ENCODE measurements at regions not wholly inside any gene's neighbourhood (a gene's known extent, or its start where the extent isn't known, plus 50 kb on each side); places are given as distances from the start of the nearest gene placed in this dataset.

- TF ChIP-seq POLR2A (IDR thresholded peaks at IDR 0.05), result no peak
- TF ChIP-seq, protein P1, sequence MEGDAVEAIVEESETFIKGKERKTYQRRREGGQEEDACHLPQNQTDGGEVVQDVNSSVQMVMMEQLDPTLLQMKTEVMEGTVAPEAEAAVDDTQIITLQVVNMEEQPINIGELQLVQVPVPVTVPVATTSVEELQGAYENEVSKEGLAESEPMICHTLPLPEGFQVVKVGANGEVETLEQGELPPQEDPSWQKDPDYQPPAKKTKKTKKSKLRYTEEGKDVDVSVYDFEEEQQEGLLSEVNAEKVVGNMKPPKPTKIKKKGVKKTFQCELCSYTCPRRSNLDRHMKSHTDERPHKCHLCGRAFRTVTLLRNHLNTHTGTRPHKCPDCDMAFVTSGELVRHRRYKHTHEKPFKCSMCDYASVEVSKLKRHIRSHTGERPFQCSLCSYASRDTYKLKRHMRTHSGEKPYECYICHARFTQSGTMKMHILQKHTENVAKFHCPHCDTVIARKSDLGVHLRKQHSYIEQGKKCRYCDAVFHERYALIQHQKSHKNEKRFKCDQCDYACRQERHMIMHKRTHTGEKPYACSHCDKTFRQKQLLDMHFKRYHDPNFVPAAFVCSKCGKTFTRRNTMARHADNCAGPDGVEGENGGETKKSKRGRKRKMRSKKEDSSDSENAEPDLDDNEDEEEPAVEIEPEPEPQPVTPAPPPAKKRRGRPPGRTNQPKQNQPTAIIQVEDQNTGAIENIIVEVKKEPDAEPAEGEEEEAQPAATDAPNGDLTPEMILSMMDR (IDR thresholded peaks at IDR 0.05), result no peak
- H3K4me3 ChIP-seq (ENCODE audit: low read depth, poor library complexity, severe bottlenecking), result no peak overlapping the region
- DNase-seq (ENCODE audit: low spot score in 2 of 2), result no peak
- intact Hi-C loops (cut with DNase I; ENCODE audit: low total_unique reads), result no loop called here
- WGBS, 2 donors, result 87 to 90% methylated on average over 3 of the region's 3 CpGs
Observed at GRCh38 chr2:194556629-194557028, 1100.4 kb upstream of the SLC39A10 start.

GRCh38 chr2:194553980-194554379, 1103.0 kb upstream of the SLC39A10 start:
- TF ChIP-seq, protein P1 (IDR thresholded peaks at IDR 0.05), result no peak
- no peak for TF ChIP-seq POLR2A (IDR thresholded peaks at IDR 0.05)
- no peak overlapping the region for H3K4me3 ChIP-seq (ENCODE audit: low read depth, poor library complexity, severe bottlenecking)
- 87 to 89% methylated on average over 4 of the region's 4 CpGs for whole genome bisulfite sequencing, 2 donors
- intact Hi-C loops (cut with DNase I; ENCODE audit: low total_unique reads), result no loop called here
- no peak for DNase-seq (ENCODE audit: low spot score in 2 of 2)

GRCh38 chr2:194550702-194551101, 1106.3 kb upstream of the SLC39A10 start:
- intact Hi-C loops (cut with DNase I; ENCODE audit: low total_unique reads), result no loop called here
- H3K4me3 ChIP-seq (ENCODE audit: low read depth, poor library complexity, severe bottlenecking), result no peak overlapping the region
- TF ChIP-seq POLR2A (IDR thresholded peaks at IDR 0.05), result no peak
- TF ChIP-seq, protein P1 (IDR thresholded peaks at IDR 0.05), result no peak
- DNase-seq (ENCODE audit: low spot score in 2 of 2), result no peak
- 73 to 83% methylated on average over 1 of the region's 1 CpG for WGBS, 2 donors

GRCh38 chr2:194549387-194549786, 1107.6 kb upstream of the SLC39A10 start:
- DNase-seq (ENCODE audit: low spot score in 2 of 2), result no peak
- TF ChIP-seq, protein P1 (IDR thresholded peaks at IDR 0.05), result no peak
- TF ChIP-seq POLR2A (IDR thresholded peaks at IDR 0.05), result no peak
- intact Hi-C loops (cut with DNase I; ENCODE audit: low total_unique reads), result no loop called here
- WGBS, 2 donors, result 79 to 89% methylated on average over 2 of the region's 2 CpGs
- H3K4me3 ChIP-seq (ENCODE audit: low read depth, poor library complexity, severe bottlenecking), result no peak overlapping the region

- intact Hi-C loops (cut with DNase I; ENCODE audit: low total_unique reads), result no loop called here
- WGBS, 2 donors, result 76 to 82% methylated on average over 1 of the region's 1 CpG
- TF ChIP-seq, protein P1 (IDR thresholded peaks at IDR 0.05), result no peak
- no peak for TF ChIP-seq POLR2A (IDR thresholded peaks at IDR 0.05)
- no peak for DNase-seq (ENCODE audit: low spot score in 2 of 2)
- no peak overlapping the region for H3K4me3 ChIP-seq (ENCODE audit: low read depth, poor library complexity, severe bottlenecking)
Observed at GRCh38 chr2:194545978-194546377, 1111.0 kb upstream of the SLC39A10 start.

DNA sequence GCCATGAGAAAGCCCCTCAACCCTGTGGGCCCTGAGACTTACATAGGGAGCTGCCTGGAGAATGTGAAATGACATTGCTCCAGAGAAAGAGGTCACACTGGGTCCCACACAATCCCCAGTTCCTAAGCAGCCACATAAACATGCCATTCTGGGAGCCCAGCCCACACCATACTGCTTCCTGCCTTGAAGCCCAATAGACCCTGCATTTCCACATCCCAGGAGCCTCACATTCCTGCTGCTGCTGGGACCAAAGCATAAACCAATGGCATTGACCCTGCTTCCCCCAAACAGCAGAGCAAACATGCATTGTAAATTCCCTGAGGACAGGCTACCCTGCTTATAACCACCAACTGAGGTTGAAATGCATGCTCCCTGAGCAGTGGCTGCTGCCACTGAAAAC, 1117.6 kb upstream of the SLC39A10 start:
- H3K4me3 ChIP-seq (ENCODE audit: low read depth, poor library complexity, severe bottlenecking), result no peak overlapping the region
- DNase-seq (ENCODE audit: low spot score in 2 of 2), result no peak
- TF ChIP-seq POLR2A (IDR thresholded peaks at IDR 0.05), result no peak
- TF ChIP-seq, protein P1 (IDR thresholded peaks at IDR 0.05), result no peak
- intact Hi-C loops (cut with DNase I; ENCODE audit: low total_unique reads), result no loop called here

All from lower leg skin (tissue), 4 donors.